Fibroblast of skin of left biceps (primary cell): ENCODE measurements at regions not wholly inside any gene's neighbourhood (a gene's known extent, or its start where the extent isn't known, plus 50 kb on each side); places are given as distances from the start of the nearest gene placed in this dataset.
A peak's percentile ranks its signal among the peaks of the same experiment; 100 is the strongest.

Experiments
- DNase-seq, 2 experiments: peaks; one replicate each; pipeline ENCODE4 v3.0.0-alpha.2; 2013; ENCODE audit warnings: low read depth in 2 of 2

DNA sequence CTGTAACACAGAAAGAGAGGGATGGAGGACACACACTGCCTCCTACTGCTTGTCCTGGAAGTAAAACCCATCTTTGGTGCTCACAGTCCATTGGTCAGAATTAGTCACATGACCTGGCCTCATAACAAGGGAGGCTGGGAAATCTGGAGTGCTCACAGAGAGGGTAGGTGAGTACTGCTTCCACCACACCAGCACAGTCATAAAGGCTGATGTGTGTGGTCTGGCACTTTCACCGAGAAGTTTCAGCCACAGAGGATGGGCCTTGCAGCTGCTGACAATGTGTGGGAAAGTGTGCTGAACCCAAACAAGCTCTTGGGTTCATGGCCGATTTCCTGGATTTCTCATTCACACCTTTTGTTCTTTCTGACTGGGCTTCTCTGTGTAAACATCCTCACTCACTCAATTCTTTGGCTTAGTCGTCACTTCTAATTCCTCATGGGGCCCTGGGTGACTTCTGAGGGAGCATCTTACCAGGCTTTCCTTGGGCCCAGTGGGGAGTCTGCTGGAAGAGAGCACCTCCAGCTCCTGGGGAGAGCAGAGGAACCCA lies 100.7 kb downstream of the ASB7 start:
- DNase-seq = peak in 1 of 2 experiments; percentile 49

DNA sequence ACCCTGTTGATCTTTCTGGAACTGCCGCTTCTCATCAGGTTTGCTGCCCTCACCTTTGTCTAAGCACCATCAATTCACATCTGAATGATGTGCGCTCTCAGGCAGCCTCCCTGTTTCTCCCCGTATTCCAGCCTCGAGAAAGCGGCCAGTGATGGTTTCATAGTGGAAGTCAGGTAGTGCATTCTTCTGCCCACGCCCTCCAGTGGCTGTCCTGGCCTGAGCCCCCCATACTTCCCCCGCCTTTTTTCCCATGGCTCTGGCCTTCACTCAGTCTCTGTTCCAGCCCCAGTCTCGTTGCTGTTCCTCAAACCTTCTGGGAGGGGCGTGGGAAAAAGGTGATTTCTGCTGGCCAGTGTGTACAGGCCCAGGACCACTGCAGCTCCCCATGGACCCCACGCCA lies 101.3 kb downstream of the ASB7 start:
- no peak for DNase-seq

DNA sequence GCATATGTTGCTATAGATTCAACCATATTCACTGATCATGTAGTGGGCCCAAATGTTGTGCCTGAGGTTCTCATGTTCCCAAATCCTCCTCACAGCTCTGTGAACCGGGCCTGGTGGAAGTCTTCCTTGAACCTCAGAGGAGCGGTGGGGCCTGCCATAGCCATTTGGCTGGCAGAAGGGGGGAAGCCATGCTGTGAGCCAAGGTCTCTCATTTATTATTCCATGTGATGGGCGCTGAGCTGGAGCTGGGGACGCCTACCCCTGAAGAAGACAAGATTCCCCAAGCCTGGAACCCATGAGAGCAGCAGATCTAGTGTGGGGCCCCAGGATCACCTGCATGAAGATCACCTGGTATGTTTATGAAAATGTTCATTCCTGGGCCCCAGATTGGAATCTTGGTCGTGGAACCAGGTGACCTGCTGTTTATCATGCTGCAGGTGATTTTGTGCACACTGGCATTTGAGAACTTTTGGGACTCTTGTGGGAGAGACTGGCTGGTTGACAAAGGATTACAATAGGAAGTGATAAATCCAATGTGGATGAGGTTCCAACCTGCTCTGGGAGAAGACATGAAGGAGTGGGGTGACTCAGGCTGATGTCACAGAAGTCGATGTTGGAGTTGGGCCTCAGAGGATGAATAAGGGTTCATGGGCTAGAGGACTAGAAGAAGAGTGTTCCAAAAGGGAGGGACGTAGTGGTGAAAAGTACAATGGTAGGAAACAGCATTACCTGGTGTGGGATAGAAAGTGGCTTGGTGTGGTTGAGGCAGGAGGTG lies 102.1 kb downstream of the ASB7 start:
- no peak for DNase-seq

DNA sequence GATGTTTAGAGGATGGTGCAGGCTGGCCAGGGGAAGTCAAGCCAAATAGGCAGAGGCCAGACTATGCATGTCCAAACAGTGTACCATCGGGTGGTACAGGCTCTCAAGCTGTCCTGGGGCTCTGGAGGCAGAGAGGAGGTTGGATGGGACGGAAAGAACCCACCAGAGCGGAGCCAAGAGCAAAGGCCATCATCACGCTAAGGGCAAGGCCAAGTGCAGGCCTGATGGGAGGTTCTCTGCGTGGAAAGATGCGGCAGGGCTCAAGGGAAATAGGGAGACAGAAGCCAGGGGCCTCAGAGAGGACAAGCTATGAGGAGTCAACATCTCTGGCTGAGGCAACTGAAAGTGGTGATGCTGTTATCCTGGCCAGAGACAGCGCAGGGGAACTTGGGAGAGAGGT lies 102.7 kb downstream of the ASB7 start:
- DNase-seq = no peak

DNA sequence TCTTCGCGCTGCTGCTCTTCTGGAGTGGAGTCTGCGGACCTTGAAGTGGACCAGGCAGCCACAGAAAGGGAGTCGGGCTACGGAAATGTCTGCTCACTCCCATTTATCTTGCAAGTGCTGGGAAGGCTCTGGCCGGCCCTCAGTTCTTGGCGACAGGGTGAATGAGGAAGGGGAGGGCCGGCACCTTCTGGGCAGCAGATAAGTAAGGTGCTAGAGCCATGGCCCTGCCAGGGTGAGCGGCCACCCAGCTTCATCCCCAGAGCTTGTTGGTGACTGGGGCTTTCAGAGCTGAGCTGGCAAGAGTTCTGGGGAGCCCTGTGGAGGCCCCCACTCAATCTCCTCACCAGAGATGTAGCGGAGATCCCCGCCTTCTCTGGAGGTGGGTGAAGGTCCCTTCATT lies 103.5 kb downstream of the ASB7 start:
- no peak for DNase-seq

DNA sequence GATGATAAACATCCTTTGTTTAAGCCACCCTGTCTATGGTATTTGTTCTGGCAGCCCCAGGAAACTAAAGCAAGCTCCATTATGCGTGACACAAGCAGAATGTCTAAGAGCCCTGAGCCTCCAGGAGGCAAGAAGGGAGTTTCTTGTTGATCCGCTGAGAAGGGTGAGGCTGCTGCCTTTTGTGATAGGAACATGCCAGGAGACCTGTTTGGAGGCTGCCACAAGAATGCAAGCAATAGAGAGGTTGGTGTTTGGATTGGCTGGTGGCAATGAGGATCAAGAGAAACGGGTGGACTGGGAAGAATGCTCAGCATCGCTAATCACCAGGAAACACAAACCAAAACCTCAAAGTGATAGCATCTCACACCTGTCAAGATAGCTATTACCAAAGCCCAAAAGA lies 104.8 kb downstream of the ASB7 start:
- no peak for DNase-seq

DNA sequence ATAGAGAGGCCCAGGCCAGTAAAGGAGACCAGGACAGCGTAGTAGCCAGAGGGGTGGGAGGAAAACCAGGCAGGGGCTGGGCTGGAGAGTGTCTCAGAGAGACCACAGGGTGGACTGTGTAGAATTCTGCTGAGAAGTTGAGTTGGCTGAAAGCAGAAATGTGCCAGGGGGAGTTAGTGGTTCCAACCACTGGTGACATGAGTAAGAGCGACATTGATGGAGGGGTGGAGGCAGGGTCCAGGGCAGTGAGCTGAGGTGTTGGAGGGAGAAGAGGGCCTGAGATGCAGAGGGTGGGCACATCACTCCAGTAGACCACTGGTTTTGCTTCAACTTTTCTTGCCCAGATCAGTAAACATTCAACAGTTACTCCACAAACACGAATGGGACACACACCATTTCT lies 106.5 kb downstream of the ASB7 start:
- DNase-seq = no peak

DNA sequence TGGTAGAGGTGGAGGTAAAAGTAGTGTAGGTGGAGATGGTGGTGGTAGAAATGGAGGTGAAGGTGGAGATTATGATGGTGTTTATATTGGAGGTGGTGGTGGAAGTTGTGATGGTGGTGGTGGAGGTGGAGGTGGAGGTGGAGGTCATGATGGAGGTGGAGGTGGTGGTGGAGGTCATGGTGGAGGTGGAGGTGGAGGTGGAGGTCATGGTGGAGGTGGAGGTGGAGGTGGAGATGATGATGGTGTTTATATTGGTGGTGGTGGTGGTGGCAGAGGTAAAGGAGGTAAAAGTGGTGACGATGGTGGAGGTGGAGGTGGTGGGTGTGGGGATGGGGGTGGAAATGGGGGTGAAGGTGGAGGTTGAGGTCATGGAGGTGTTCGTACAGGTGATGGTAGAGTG lies 107.8 kb downstream of the ASB7 start:
- DNase-seq = no peak

DNA sequence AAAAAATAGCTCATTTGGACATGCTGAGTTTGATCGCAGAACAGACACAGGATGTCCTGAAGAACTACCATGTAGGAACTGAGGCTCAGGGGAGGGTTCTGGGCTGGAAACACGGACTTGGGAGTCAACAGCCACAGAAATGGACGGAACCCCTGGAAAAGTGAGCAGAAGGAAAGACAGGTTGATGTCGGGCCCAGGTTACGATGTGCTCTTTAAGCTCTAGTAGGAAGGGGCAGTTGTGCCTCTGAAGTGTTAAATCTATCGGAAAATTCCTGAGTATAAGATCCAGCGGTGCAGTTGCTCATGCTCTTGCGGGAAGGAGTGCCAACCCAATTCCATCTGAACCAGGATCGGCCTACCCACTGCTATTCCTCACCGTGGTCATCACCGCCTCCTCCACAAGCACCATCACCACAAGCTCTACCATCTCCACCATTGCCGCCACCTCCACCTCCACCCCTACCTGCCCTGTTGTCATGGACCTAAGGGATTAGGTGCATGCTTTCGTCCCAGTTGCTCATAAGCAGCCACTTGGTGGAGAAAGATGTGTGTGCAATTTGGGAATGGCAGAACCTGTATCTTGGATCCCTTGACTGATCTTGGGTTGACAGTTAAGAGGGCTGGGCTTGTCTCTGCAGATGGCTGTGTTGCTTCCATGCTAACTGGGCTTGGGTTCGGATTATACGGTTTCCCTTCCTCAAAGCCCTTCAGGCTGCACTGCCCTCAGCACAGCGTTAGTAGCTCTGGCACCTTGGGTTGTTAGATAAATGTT lies 108.5 kb downstream of the ASB7 start:
- no peak for DNase-seq

DNA sequence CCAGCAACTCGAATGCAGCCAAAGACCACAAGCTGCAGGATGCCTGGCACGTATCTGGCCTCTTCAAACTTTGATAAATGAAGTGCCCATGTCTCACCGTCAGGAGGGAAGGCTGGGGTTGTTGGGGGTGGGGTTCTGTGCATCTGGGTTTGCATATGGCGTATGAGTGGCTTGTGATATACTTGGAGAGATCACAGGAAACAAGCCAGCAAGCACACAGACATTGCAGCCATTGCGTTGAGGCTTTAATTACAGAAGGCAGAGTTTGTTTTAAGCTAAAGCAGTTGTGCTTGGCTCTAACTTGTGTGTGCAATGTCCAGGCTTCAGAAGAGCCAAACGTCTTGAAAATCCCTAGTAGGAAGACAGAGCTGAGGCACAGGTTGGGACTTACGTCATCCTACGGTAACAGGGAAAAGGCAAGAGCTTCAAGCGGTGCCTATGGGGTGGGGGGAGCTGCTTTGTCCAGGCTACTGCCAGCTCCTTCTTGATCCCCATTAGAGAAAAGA lies 109.2 kb downstream of the ASB7 start:
- DNase-seq = no peak

DNA sequence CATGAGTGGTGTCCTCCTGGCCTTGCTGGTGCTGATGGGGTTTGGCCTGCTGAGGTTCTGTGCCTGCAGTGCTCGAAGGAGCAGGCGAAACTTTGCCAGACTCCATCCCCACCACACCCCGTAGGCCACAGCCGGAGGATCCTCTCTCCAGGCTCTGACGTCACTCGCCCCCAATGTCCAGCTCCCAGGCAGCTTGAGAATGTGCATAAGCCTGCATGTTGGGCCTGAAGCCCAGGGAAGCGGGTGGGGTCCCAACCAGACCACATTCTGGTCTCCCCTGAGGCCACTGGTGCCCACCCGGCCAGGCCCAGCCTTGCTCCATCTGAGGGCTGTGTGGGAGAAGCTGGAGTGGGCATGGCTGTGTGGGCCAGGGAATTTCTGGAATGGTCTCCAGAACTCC lies 109.8 kb downstream of the ASB7 start:
- DNase-seq = no peak

DNA sequence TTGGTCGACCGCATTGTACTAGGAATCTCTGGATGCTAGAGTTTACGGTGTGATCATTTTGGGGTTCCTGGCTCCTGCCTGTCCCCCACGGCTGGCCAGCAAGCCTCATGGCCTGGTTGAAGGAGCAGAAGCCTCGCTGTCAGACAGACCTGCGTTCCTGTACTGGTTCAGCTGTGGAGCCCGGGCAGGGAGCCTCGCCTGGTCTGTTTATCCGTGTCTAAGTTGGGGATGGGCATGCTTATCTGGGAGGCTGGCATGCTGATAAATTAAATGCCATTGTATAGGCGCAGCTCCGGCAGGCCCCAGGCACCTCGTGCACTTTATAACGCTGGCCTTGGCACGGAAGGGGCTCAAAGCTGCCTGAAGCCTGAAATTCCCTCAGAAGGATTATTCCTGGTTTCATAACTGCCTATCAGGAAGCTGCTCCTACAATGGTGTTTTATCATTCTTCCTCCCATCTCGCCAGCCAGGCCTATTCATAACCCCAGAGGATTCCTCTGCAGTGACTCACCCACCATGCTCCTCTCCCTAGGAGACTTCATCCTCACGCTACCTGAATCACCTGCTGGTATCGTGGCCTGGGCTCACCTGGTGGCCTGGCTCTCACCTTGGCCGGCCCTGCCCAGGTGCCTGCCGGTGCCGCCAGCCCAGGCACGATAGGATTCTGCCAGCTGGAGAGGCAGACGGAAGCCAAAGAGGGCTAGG lies 110.9 kb downstream of the ASB7 start:
- DNase-seq = no peak

DNA sequence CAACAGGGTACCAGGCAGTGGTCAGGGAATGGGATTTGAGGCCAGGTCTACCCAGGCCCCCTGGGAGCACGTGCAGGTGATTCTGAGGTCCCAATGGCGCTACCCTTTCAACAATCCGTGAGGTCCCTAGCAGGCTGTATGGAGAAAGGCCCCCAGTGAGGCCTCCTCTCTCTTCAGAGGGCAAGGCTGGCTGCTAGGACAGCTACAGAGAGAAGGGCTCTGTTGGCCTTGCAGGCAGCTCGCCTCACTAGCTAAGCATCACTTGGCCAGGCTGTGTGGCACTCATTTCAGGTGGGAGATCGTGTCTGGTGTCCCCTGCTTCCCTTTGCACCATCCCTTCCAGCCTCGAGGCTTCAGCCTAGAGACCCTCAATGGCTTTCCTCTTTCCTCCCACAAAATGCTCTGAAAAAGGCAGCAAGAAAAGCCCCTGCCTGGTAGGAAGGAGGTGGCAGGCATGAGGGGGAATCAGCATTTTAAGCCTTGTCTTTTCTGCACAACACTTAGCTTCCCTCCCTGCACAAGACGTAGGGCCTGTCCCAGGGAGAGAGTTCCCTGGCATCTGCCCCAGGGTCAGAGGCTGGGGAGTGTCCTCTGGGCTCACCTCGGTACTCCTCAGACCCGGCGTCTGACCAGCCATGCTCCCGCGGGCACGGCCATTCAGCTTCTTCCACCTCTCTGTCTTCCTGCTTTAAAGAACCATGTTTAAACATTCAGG lies 111.8 kb downstream of the ASB7 start:
- no peak for DNase-seq

DNA sequence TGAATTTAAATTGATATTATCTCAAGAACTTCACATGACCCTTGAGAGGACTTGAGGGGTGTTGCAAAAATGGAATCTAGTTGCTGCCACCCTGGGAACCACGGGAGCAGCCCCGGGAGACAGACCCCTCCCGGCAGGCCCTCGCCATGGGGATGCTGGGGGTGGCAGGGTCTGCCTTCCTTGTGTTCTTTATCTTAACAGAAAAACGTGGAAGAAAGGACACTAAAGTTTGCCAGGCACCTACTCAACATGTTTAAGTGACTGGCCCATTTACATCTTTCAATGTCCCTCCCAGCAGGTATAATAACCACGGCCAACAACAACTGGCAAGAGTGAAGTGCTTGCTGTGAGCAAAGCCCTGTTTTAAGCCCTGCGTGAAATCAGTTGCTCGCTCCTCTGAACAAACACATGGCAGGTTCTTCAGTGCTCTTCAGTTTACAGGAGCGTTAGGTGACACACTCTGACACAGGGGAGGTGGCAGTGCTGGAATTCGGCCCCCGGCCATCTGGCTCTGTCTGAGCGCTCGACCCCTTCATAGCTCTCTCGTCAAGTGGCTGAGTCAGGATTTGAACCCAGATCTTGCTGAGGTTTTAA lies 112.5 kb downstream of the ASB7 start:
- DNase-seq = no peak

DNA sequence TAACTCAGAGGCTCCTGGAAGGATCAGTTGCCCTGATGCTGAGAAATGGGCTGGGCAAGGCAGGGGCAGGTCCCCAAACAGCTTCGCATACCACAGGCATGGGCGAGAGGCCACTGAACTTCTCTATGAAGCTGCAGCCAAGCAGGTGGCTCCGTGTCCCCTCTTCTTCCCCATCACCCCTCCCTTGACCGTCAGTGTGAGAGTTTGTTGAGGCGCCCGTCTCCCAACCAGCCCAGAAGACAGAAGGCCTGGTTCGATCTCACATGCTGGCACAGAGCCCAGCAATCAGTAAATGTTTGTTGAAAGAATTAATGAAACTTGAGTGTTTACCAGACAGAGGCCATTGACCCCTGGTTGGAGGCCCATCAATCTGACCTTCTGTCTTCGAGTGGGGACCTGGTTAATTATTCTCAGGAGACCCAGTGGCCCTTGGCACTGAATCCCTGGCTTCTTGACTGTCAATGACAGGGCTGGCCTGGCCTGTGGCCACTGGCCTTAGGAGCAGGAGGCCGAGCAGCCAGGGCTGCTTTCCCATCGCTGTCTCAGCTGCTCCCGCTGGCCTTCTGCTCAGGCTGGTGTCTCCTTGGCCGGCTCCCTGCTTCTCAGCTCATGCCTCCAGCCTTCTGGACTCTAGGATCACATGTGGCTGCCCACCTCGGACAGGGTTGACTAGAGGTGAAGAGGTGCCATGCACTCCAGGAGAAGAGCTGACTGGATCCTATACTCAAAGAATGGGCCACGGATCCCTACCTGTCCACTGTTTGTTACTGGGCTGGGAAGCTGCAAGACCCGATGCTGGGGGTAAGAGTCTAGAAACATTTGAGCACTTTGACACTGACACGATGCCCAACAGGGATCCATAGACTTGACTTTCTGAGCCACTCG lies 113.4 kb downstream of the ASB7 start:
- DNase-seq = no peak

DNA sequence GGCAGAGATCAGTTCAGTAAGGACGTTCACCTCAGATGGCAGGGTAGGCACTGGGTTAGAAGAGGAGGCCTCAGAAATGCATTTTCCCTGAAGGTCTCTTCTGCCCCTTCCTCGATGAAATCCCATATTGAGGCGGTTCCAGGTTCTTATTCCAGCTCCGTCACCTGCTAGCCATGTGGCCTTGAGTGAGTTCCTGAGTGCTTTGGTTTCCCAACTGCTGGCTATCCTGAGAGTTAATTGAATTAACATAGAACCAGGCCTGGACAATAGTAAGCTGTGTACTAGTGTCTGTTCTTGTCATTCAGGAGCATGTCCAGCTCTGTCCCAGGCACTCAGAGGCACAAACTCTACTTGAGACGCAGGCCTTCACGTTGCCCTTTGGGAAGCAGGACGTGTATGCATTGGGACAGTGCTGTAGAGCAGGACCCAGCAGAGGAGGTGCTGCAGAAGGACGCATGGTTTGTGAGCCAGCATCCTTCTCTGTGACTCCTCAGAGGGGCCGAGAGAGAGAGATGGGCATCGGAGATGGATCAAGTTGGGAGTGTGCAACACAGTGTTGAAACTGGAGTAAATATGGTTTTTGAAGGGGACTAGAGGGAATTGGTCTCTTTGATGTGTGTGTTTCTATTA lies 114.2 kb downstream of the ASB7 start:
- DNase-seq = no peak

DNA sequence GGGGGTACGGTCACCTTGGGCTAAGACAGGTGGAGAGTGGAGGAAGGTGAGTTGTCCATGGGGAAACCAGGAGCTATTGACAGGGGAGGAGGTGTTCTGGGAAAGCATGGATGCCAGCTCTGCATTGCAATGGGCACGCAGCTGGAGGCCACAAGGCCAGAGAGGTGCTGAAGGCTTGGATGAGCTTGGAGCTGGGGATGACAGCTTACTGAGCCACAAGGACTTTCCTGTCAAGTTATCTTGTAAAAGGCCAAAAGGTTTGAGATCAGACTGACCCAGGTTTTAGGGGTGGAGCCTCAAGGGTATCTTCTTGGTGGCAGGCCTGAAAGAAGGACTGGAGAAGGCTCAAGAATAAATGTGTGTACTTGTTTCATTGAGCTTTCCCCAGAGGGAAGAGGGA lies 115.2 kb downstream of the ASB7 start:
- no peak for DNase-seq

DNA sequence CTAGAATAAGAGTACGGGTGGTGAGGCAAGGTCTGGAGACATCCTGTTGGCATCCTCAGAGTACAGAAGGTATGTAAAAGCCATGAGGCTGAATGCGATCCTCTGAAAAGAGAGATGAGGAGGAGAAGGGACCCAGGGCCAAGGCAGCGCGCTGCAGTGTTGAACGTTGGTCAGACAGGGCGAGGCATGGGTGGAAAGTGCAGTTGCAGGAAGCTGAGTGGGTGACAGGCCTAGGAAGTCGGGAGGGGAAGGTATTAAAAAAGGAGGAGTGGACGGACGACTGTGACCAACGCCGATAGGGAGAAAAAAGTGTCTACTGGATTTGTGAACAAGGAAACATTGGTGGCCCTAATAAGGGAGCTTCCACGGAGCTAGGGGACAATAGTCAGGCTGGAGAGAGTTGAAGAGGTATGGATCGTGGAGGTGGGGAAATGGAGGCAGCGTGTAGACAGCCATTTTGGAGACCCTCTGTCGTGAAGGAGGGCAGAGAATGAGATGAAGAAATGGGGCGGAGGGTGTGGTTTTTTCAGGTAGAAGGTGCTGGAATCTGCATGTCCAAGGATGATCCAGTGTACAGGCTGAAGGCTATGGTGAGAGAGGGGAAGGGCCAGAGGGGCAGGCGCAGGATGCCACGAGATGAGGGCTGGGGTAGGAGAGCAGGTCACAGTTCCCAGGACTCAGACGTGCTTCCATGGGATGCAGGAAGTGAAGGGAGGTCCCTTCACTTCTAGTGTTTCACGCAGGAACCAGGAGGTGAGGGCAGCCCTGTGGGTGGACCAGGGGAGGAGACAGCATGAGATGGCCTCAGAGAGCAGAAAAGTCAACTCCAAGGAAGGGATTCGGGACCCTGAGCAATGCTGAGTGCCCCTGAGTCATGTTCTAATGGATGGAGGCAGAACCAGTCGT lies 115.9 kb downstream of the ASB7 start:
- no peak for DNase-seq
